ENCODE measurements at regions not wholly inside any gene's neighbourhood (a gene's known extent, or its start where the extent isn't known, plus 50 kb on each side); places are given as distances from the start of the nearest gene placed in this dataset.

DNA sequence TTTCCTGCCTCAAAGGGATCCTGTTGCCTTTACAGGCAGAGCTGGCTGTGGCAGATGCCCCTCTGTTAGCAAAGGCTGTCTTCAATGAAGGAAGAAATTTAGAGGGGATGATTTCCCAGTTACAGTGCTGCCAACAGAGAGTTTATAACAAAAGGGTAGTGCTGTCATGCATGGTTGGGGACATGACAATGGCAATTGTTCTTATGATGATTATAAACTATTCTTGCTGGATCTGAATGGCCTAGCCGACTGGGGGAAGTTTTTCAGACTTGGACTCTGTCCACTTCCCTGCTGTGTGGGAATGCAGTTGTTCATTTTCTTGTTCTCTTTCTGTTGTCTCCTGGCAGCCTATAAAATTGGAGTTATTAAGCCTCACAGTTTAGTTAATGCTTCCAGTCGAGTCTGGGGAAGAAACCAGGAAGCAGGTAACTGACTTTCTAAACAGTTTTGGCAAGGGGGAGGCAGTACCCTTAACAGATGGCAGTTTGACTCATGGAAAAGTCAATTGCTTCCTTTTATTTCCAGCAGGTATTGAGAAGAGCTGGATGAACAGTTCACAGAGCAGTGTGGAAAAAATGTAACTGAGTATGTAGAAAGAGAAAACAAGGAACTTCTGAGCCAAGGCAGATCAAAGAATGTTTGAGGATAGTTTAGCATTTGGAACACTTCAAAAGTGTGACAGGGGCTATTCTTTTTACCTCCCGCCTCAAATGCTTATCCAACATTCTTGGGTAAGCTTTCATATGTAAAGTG, 582.6 kb downstream of the RAPGEF2 start:
- in situ Hi-C loops (cut with HindIII; ENCODE audit: low sequenced_read_pairs) = no loop called here
- H3K4me3 ChIP-seq (ENCODE audit: low read depth, low read length) = no peak overlapping the region
- no peak for TF ChIP-seq CTCF (IDR thresholded peaks at IDR 0.05; ENCODE audit: low read depth, low read length, missing control alignments)
- peak; percentile 82 for DNase-seq (ENCODE audit: low read depth)

- H3K4me3 ChIP-seq (ENCODE audit: low read depth, low read length) = no peak overlapping the region
- DNase-seq (ENCODE audit: low read depth) = no peak
- in situ Hi-C loops (cut with HindIII; ENCODE audit: low sequenced_read_pairs) = no loop called here
- TF ChIP-seq CTCF (IDR thresholded peaks at IDR 0.05; ENCODE audit: low read depth, low read length, missing control alignments) = no peak
Measured at GRCh38 chr4:159689526-159689925, 586.6 kb downstream of the RAPGEF2 start.

DNA sequence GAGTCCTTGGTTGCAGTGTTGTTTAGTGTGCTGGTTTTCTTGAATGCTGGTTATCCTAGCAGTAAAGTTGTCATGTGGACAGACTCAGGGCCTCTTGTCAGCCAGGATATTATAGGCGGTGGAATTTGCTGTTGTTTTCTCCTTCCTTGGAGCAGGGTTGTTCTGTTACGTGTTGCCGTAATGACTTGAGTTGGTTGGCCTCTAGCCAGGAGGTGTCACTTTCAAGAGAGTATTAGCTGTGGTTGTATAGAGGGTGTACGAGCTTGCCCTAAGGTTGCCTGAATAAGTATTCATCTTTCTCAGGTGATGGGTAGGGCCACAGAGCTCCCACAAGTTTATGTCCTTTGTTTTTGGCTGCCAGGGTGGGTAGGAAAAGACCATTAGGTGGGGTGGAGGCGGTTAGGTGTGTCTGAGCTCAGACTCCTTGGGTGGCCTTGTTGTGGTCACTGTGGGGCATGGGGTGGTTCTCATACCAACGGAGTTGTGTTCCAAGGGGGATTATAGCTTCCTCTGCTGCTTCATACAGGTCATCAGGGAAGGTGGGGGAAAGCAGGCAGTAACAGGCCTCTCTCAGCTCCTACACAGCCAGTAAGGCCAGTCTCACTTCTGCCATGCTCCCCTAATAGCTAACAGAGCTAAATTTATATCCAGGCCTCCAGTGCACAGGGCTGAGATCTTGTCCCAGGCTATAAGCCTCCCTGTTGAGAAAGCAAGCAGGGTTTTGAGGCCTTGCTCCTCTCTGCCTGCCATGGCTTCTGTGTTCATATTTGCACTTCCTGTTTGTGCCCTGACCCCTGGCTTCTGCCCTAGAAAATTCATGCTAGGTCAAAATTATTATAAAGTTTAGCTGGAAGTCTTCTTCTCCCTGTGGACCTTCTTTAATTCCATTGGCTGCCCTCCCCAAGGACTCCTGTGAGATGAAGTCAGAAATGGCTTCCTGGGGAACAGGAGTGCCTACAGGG, 594.7 kb downstream of the RAPGEF2 start:
- H3K4me3 ChIP-seq (ENCODE audit: low read depth, low read length) = no peak overlapping the region
- no peak for TF ChIP-seq CTCF (IDR thresholded peaks at IDR 0.05; ENCODE audit: low read depth, low read length, missing control alignments)
- DNase-seq (ENCODE audit: low read depth) = no peak
- in situ Hi-C loops (cut with HindIII; ENCODE audit: low sequenced_read_pairs) = no loop called here

DNA sequence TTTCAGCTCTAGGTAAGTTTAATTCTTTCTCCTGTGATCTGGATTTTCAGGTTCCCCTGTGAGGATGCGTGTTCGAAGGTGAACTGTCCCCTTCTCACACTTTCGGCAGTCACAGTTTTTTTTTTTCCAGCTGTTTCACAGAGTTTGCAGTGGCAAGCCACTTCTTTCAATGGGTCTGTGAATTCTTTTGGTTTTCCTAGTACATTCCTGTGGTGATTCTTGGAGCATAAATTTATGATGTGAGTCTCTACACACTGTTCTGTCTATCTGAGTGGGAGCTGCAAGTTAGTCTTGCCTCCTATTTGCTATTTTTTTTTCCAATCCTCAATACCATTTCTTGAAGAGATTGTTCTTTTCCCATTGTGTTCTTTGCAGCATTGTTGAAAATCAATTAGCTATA, 595.5 kb downstream of the RAPGEF2 start:
- DNase-seq (ENCODE audit: low read depth) = peak; percentile 57
- in situ Hi-C loops (cut with HindIII; ENCODE audit: low sequenced_read_pairs) = no loop called here
- H3K4me3 ChIP-seq (ENCODE audit: low read depth, low read length) = no peak overlapping the region
- TF ChIP-seq CTCF (IDR thresholded peaks at IDR 0.05; ENCODE audit: low read depth, low read length, missing control alignments) = no peak

- no peak for TF ChIP-seq CTCF (IDR thresholded peaks at IDR 0.05; ENCODE audit: low read depth, low read length, missing control alignments)
- in situ Hi-C loops (cut with HindIII; ENCODE audit: low sequenced_read_pairs) = no loop called here
Measured at GRCh38 chr4:159702200-159702599, 599.3 kb downstream of the RAPGEF2 start.

GRCh38 chr4:159705334-159705733, 602.5 kb downstream of the RAPGEF2 start:
- no peak for TF ChIP-seq CTCF (IDR thresholded peaks at IDR 0.05; ENCODE audit: low read depth, low read length, missing control alignments)
- in situ Hi-C loops (cut with HindIII; ENCODE audit: low sequenced_read_pairs) = no loop called here
- no peak for DNase-seq (ENCODE audit: low read depth)
- H3K4me3 ChIP-seq (ENCODE audit: low read depth, low read length) = no peak overlapping the region

More at GRCh38 chr4:159702200-159702599, 599.3 kb downstream of the RAPGEF2 start:
- DNase-seq (ENCODE audit: low read depth) = no peak
- H3K4me3 ChIP-seq (ENCODE audit: low read depth, low read length) = no peak overlapping the region

Measured in astrocyte of the cerebellum (primary cell).